Duodenal mucosa (tissue), 2 donors: ENCODE measurements at regions not wholly inside any gene's neighbourhood (a gene's known extent, or its start where the extent isn't known, plus 50 kb on each side); places are given as distances from the start of the nearest gene placed in this dataset.

Experiments used
- H3K27ac ChIP-seq: one replicate; pipeline ENCODE4 v1.7.0; 2013; ENCODE audit warnings: low read depth, low read length
- H3K27me3 ChIP-seq, 2 donors: one replicate each; pipeline ENCODE4 v1.7.0; 2013; ENCODE audit warnings: low read length in 2 of 2, control low read depth in 1 of 2; ENCODE audit not compliant: insufficient read depth in 2 of 2, control insufficient read depth in 1 of 2
- H3K36me3 ChIP-seq, 2 donors: one replicate each; pipeline ENCODE4 v1.7.0; 2013; ENCODE audit warnings: low read length in 2 of 2, control low read depth in 1 of 2; ENCODE audit not compliant: insufficient read depth in 2 of 2, control insufficient read depth in 1 of 2
- H3K4me1 ChIP-seq, 2 donors: one replicate each; pipeline ENCODE4 v1.7.0; 2013; ENCODE audit warnings: low read length in 2 of 2, control low read depth in 1 of 2; ENCODE audit not compliant: insufficient read depth in 2 of 2, control insufficient read depth in 1 of 2
- H3K4me3 ChIP-seq, 2 donors: one replicate each; pipeline ENCODE4 v1.7.0; 2013; ENCODE audit warnings: low read length in 2 of 2, low read depth in 1 of 2
- H3K9ac ChIP-seq, 2 donors: one replicate each; pipeline ENCODE4 v1.7.0; 2013; ENCODE audit warnings: low read length in 2 of 2, low read depth in 1 of 2
- H3K9me3 ChIP-seq, 2 donors: one replicate each; pipeline ENCODE4 v1.7.0; 2013; ENCODE audit warnings: low read length in 2 of 2, control low read depth in 1 of 2; ENCODE audit not compliant: control insufficient read depth in 1 of 2

DNA sequence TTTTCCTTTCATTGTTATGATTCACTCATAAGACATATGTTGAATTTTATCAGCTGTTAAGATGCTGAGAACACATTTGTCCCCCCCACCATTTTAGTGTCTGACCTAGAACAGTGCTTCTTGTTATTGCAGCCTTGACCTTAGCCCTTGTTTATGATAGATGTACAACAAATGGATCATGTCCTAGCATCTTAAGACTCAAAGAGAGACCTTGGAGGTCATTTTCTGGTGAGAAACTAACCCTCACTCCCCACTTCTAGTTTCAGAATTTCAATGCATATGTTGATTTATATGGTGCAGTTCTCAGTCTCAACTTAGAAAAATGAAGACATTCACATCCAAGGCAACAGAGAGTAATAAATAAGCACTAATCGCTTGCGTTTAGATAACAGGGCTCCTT is 391.2 kb downstream of the AEBP2 start:
- Histone ChIP-seq H3K9ac (no peak overlapping the region), H3K4me1 (no peaks in the 10 kb centered on the region), H3K9me3 (peaks cover 0 to 5% of the 10 kb centered on the region in 2 donors), H3K4me3 (no peak overlapping the region), H3K27me3 (no peaks in the 10 kb centered on the region), H3K27ac (no peak overlapping the region), H3K36me3 (no peaks in the 10 kb centered on the region)

DNA sequence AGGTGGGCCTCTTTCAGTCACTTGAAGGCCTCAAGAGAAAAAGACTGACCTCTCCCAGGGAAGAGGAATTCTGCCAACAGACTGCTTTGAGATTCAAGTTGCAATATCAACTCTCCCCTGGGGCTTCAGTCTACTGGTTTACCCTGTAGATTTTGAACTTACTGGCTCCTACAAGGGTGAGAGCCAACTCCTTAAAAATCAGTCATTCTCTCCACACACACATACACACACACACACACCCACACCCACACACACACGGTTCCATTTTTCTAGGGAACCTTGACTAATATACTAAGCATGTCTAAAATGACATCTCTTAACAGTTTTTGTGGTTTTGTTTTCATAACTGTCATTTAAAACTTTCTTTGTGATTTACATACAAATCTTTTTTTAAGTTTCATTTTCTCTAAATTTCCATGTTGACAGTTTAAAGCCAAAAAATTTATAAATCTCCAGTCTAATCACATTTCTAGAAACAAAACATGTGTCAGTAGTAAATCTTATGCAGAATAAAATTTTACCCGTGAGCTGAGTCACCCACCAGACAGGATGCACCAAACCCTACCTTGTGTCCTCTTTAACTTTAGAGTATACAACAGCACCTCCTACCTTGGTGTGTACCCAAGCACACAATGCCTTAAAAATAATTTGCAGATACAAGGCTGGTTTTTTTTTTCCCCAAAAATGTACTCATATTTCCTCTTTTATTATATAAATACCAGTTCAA is 394.6 kb downstream of the AEBP2 start:
- Histone ChIP-seq H3K4me1 (no peaks in the 10 kb centered on the region), H3K27ac (no peak overlapping the region), H3K36me3 (no peaks in the 10 kb centered on the region), H3K27me3 (no peaks in the 10 kb centered on the region), H3K4me3 (no peak overlapping the region), H3K9ac (no peak overlapping the region), H3K9me3 (no peaks in the 10 kb centered on the region)

DNA sequence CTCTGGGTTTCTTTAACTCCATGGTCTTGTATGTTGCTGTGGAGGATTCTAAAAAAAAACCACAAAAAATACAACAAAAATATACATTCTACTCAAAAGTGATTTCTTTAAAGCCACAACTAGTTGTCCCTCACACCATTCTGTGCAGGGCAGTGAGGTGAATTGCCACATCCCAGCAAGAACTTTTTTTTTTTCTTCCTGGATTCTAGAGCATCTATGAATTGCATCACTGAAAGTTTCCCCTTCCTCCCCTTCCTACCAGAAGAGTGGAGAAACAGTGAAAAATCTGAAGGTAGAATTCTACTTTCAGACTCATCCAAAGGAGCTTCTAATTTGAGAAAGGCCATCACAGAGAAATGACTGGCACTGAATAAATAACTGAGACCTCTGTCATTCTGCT is 395.3 kb downstream of the AEBP2 start:
- no peaks in the 10 kb centered on the region for H3K4me1 ChIP-seq
- H3K36me3 ChIP-seq: no peaks in the 10 kb centered on the region
- no peak overlapping the region for H3K27ac ChIP-seq
- no peak overlapping the region for H3K9ac ChIP-seq
- H3K9me3 ChIP-seq: no peaks in the 10 kb centered on the region
- no peak overlapping the region for H3K4me3 ChIP-seq
- no peaks in the 10 kb centered on the region for H3K27me3 ChIP-seq

DNA sequence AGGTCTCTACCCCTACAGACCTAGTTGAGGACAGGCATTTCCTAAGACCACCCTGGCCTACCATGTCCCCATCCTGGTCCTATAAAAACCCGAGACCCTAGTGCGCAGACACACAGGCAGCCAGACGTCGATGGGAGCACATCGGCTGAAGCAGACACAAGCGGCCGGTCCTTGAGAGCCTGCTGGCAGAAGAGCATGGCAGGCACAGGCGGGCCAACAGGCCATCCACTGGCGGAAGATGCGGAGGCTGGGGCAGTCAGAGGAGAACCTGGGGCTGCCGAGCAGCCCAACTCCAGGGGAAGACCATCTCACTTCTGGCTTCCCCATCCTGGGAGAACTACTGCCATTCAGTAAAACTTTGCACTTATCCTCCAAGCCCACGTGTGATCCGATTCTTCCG is 396.8 kb downstream of the AEBP2 start:
- H3K4me1 ChIP-seq: no peaks in the 10 kb centered on the region
- no peaks in the 10 kb centered on the region for H3K36me3 ChIP-seq
- H3K27me3 ChIP-seq: no peaks in the 10 kb centered on the region
- no peaks in the 10 kb centered on the region for H3K9me3 ChIP-seq
- H3K9ac ChIP-seq: no peak overlapping the region
- H3K27ac ChIP-seq: no peak overlapping the region
- no peak overlapping the region for H3K4me3 ChIP-seq

DNA sequence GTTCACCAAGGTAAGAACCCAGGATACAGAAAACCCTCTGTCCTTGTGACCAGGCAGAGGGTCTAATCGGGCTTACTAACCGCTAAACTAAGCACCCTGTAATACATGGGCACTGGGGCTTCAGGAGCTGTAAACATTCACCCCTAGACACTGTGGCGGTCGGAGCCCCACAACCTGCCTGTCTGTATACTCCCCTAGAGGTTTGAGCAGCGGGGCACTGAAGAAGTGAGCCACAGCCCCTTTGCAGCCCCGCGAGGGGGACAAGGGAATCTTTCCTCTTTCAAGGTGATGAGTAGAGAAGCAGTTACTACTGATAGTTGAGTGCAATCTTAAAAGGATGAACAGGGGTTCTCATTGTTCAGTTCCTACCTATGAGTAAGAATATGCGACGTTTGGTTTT is 397.2 kb downstream of the AEBP2 start:
- no peak overlapping the region for H3K27ac ChIP-seq
- no peak overlapping the region for H3K4me3 ChIP-seq
- no peaks in the 10 kb centered on the region for H3K36me3 ChIP-seq
- H3K27me3 ChIP-seq: no peaks in the 10 kb centered on the region
- no peaks in the 10 kb centered on the region for H3K4me1 ChIP-seq
- H3K9me3 ChIP-seq: no peaks in the 10 kb centered on the region
- no peak overlapping the region for H3K9ac ChIP-seq

DNA sequence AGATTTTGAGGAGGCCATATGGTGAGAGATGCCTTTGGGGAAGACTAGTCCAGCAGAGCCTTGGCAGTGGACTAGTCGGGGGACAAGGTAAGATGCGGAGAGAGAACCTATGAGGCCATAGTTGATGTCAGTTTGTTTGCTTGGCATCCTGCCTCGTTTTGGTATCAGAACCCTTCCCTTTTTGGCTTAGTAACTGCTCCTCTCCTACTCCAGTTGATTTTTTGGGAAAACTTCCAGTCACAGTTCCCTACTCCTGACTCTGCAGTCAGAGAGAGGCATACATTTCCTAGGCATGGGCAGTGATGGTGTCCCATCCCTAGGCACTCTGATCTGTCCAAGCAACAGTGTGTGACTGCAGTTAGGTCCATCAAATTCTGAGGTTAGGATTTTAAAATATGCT is 398.3 kb downstream of the AEBP2 start:
- Histone ChIP-seq H3K27me3 (no peaks in the 10 kb centered on the region), H3K9ac (no peak overlapping the region), H3K27ac (no peak overlapping the region), H3K9me3 (no peaks in the 10 kb centered on the region), H3K36me3 (no peaks in the 10 kb centered on the region), H3K4me3 (no peak overlapping the region), H3K4me1 (no peaks in the 10 kb centered on the region)

DNA sequence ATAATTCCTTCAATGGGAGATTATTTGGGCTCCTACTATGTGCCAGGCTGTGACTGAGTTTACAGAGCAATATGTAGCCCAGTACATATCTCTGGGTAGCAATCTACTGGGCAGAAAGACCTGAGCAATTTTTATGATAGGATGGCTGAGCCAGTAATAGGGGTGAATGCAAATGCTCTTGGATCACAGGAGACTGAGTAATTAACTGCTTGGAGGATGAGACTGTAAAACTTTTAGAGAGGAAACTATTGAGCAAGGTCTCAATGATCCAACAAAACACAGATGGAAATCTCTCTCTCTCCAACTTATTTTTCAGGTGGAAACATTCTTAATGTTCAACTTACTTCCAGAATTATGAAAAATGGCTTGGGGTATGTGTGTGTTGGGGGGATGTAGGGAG is 402.2 kb downstream of the AEBP2 start:
- Histone ChIP-seq H3K27ac (no peak overlapping the region), H3K4me3 (no peak overlapping the region), H3K9ac (no peak overlapping the region), H3K36me3 (no peaks in the 10 kb centered on the region), H3K4me1 (no peaks in the 10 kb centered on the region), H3K27me3 (no peaks in the 10 kb centered on the region), H3K9me3 (no peaks in the 10 kb centered on the region)

DNA sequence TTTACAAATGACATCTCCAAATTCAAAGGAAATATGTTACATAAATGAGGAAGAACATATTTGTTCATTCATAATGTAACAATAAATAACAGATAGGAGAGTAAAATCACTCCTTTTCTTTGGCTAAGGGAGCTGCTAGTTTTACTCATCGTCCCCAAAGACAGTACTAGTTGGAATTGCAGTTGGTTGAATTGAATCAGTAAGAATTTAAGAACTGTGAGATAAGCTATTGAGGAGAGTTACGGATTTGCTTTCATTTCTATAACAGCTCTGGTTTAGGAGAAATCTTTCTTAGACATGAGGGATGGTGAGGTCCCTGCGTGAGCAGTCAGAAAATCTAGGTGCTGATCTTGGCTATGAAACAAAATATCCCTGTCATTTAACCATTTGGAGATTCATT is 402.8 kb downstream of the AEBP2 start:
- no peak overlapping the region for H3K4me3 ChIP-seq

DNA sequence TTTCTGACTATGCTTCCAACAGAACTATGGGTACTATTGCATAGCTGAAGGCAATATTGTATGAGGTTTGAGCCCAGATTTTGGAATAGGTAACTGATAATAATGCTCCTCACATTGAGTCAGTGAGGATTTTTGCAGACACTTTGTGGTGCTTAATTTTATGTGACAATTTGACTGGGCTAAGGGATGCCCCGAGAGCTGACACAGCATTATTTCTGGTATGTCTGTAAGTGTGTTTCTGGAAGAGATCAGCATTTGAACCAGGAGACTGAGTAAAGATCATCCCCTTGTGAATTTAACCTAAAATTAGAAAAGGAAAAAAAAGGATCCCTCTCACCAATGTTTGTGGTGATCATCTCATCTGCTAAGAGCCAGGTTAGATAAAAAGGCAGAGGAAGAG is 404.9 kb downstream of the AEBP2 start:
- no peaks in the 10 kb centered on the region for H3K27me3 ChIP-seq
- H3K9me3 ChIP-seq: no peaks in the 10 kb centered on the region
- no peaks in the 10 kb centered on the region for H3K36me3 ChIP-seq
- no peaks in the 10 kb centered on the region for H3K4me1 ChIP-seq
- no peak overlapping the region for H3K27ac ChIP-seq
- H3K9ac ChIP-seq: no peak overlapping the region
- H3K4me3 ChIP-seq: no peak overlapping the region

More for the DNA sequence above, 402.8 kb downstream of the AEBP2 start:
- H3K36me3 ChIP-seq: no peaks in the 10 kb centered on the region
- no peaks in the 10 kb centered on the region for H3K4me1 ChIP-seq
- no peak overlapping the region for H3K9ac ChIP-seq
- H3K9me3 ChIP-seq: no peaks in the 10 kb centered on the region
- no peaks in the 10 kb centered on the region for H3K27me3 ChIP-seq
- H3K27ac ChIP-seq: no peak overlapping the region

DNA sequence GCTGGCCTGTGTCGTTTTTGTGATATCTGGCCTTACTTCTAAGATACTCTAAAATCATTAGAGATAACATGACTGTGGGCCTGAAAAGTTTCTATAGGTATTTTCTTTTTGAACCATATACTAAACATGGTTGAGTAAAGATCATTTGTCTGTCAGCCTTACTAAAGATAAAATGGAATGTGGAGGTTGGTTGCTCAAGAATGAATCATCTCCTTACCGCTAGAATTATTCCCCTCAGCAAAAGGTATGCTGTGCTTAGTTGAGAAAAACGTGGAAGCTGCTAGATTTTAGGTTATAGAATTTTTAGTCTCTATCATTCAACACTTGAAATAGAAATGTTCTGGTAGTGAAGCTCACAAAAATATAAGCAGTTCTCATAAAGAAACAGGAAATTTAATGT is 407.3 kb downstream of the AEBP2 start:
- Histone ChIP-seq H3K9ac (no peak overlapping the region), H3K9me3 (peaks cover 0 to 3% of the 10 kb centered on the region in 2 donors), H3K4me1 (no peaks in the 10 kb centered on the region), H3K4me3 (no peak overlapping the region), H3K27me3 (no peaks in the 10 kb centered on the region), H3K36me3 (no peaks in the 10 kb centered on the region), H3K27ac (no peak overlapping the region)
